GM12878 (cell line): ENCODE measurements at regions not wholly inside any gene's neighbourhood (a gene's known extent, or its start where the extent isn't known, plus 50 kb on each side); places are given as distances from the start of the nearest gene placed in this dataset.

ENCODE experiments used
- ATAC-seq: fragments of 200-7000 bp; cut with Tn5 transposase; 3 replicates; pipeline ENCODE4 v1.9.1; 2020; ENCODE audit warnings: mild to moderate bottlenecking, moderate library complexity
- BruUV-seq: library from RNA; stranded (reverse); fragments of 400-500 nt; replicated peaks from 2 replicates; lab custom pipeline; 2021; lab: Mats Ljungman, UMichigan
- CTCF ChIA-PET: fragments of 300-600 bp; sonication (Branson Sonifier 250); formaldehyde crosslinking; extraction: SDS; loops from one replicate; lab custom pipeline; 2021; ENCODE audit warnings: inconsistent platforms; lab: Yijun Ruan, JAX
- POLR2A ChIA-PET: fragments of 350-600 bp; formaldehyde crosslinking; extraction: SDS; loops from one replicate; lab custom pipeline; 2021; ENCODE audit warnings: inconsistent platforms; lab: Charles Lee
- RAD21 ChIA-PET: fragments of 300-600 bp; sonication (Branson Sonifier 250); formaldehyde crosslinking; loops from one replicate; lab custom pipeline; 2023; ENCODE audit warnings: antibody characterized with exemption; ENCODE audit not compliant: unreplicated experiment; lab: Charles Lee
- SMC1A ChIA-PET: fragments of 300-600 bp; sonication (Branson Sonifier 250); formaldehyde crosslinking; loops from one replicate; lab custom pipeline; 2023; ENCODE audit not compliant: unreplicated experiment, uncharacterized antibody; lab: Charles Lee
- DNase-seq: peaks from one replicate; pipeline ENCODE4 v3.0.0-alpha.2; 2011; ENCODE audit warnings: low read depth, low spot score
- FAIRE-seq: peaks from 3 replicates; lab custom pipeline; 2011; peaks lifted over from hg19 to GRCh38; lab: Jason Lieb, UNC
- H2AFZ ChIP-seq: 2 replicates; pipeline ENCODE4 v1.6.0; 2011; ENCODE audit warnings: low read depth, low read length, control low read depth; ENCODE audit not compliant: control insufficient read depth
- H3K27ac ChIP-seq: 2 replicates; pipeline ENCODE4 v1.5.1; 2011; ENCODE audit warnings: control low read depth; ENCODE audit not compliant: control insufficient read depth, insufficient read depth
- H3K27me3 ChIP-seq, 2 experiments: replicated peaks in 1 of 2; 2 replicates each; pipeline versions ENCODE4 v1.6.0 to v1.6.1; 2011; ENCODE audit warnings: low read length in 1 of 2; ENCODE audit not compliant: control insufficient read depth in 2 of 2, insufficient read depth in 2 of 2
- H3K36me3 ChIP-seq, 2 experiments: 2 replicates each; pipeline ENCODE4 v1.5.1; 2011; ENCODE audit warnings: low read length in 1 of 2; ENCODE audit not compliant: control insufficient read depth in 2 of 2, insufficient read depth in 2 of 2
- H3K4me1 ChIP-seq: 2 replicates; pipeline ENCODE4 v1.6.1; 2011; ENCODE audit warnings: mild to moderate bottlenecking, low read length, moderate library complexity, mixed read lengths; ENCODE audit not compliant: control insufficient read depth, insufficient read depth
- H3K4me2 ChIP-seq: 2 replicates; pipeline ENCODE4 v1.6.0; 2011; ENCODE audit warnings: control low read depth; ENCODE audit not compliant: control insufficient read depth, insufficient read depth
- H3K4me3 ChIP-seq: fragments of 200-600 bp; sonication (generic); 2 replicates; pipeline ENCODE4 v1.5.1; 2016
- H3K79me2 ChIP-seq: 2 replicates; pipeline ENCODE4 v1.6.0; 2011; ENCODE audit warnings: low read length; ENCODE audit not compliant: control insufficient read depth, insufficient read depth
- H3K9ac ChIP-seq: 2 replicates; pipeline ENCODE4 v1.8.0; 2011; ENCODE audit warnings: low read length, control low read depth, mixed read lengths; ENCODE audit not compliant: control insufficient read depth, insufficient read depth
- H3K9me3 ChIP-seq: replicated peaks from 3 replicates; pipeline ENCODE4 v1.5.1; 2011; ENCODE audit warnings: mild to moderate bottlenecking, low read length; ENCODE audit not compliant: control insufficient read depth, insufficient read depth
- H4K20me1 ChIP-seq: 2 replicates; pipeline ENCODE4 v1.6.0; 2011; ENCODE audit not compliant: control insufficient read depth, insufficient read depth
- CHD4 ChIP-seq: fragments of 200-600 bp; sonication (generic); IDR thresholded peaks from 2 replicates; pipeline ENCODE4 v1.6.1; 2016; ENCODE audit warnings: mild to moderate bottlenecking
- DPF2 ChIP-seq: fragments of 450-650 bp; IDR thresholded peaks from 2 replicates; pipeline ENCODE4 v1.6.1; 2017; ENCODE audit warnings: mild to moderate bottlenecking
- JUND ChIP-seq: IDR thresholded peaks from 2 replicates; pipeline ENCODE4 v1.6.1; 2012; ENCODE audit warnings: low read depth, mild to moderate bottlenecking, low read length, improper control_type of control experiment, moderate library complexity
- MAX ChIP-seq: IDR thresholded peaks from 2 replicates; pipeline ENCODE4 v1.6.1; 2012; ENCODE audit warnings: low read depth, low read length, improper control_type of control experiment
- MTA2 ChIP-seq: fragments of 450-650 bp; IDR thresholded peaks from 2 replicates; pipeline ENCODE4 v1.6.1; 2016; ENCODE audit warnings: low read depth, mild to moderate bottlenecking, moderate library complexity
- POU2F2 ChIP-seq: IDR thresholded peaks from 3 replicates; pipeline ENCODE4 v1.6.1; 2011; ENCODE audit warnings: low read depth, mild to moderate bottlenecking, low read length, borderline replicate concordance
- SKIL ChIP-seq: fragments of 450-650 bp; IDR thresholded peaks from 2 replicates; pipeline ENCODE4 v1.6.1; 2017; ENCODE audit warnings: mild to moderate bottlenecking, low read depth, inconsistent platforms; ENCODE audit not compliant: poor library complexity, severe bottlenecking
- TCF3 ChIP-seq: IDR thresholded peaks from 2 replicates; pipeline ENCODE4 v1.6.1; 2012; ENCODE audit warnings: low read depth, mild to moderate bottlenecking, low read length, borderline replicate concordance; ENCODE audit not compliant: insufficient read depth
- USF1 ChIP-seq: IDR thresholded peaks from 2 replicates; pipeline ENCODE4 v1.6.1; 2011; ENCODE audit warnings: borderline replicate concordance, low read depth, mild to moderate bottlenecking, moderate library complexity, mixed read lengths, low read length; ENCODE audit not compliant: insufficient read depth; ENCODE audit errors: extremely low read length
- WGBS: methylation state at CpG from one replicate; pipeline ENCODE4 v1.1.6; 2016; ENCODE audit warnings: low lambda C conversion rate; ENCODE audit not compliant: insufficient replicate concordance, insufficient coverage; ENCODE audit errors: missing lambda C conversion rate; 5-methylcytosine and 5-hydroxymethylcytosine counted together
- in situ Hi-C: fragments of 300-500 bp; cut with MboI; formaldehyde crosslinking; loops from 9 replicates; pipeline ENCODE4 v1.14.3; 2018; ENCODE audit warnings: mixed read lengths
- intact Hi-C: fragments of 100-400 bp; cut with micrococcal nuclease; formaldehyde crosslinking; loops from one replicate; pipeline ENCODE4 v1.14.2; 2022; ENCODE audit not compliant: unreplicated experiment
- TF ChIP-seq, protein P1 (sequence below): fragments of 450-650 bp; formaldehyde crosslinking; IDR thresholded peaks from 2 replicates; pipeline ENCODE4 v1.4.0; 2022; ENCODE audit warnings: mild to moderate bottlenecking, moderate library complexity
- TF ChIP-seq, protein P2 (sequence below): fragments of 450-650 bp; conservative IDR thresholded peaks from 2 replicates; pipeline ENCODE4 v1.6.1; 2017; ENCODE audit warnings: mild to moderate bottlenecking, moderate library complexity

- TF ChIP-seq, protein P1, sequence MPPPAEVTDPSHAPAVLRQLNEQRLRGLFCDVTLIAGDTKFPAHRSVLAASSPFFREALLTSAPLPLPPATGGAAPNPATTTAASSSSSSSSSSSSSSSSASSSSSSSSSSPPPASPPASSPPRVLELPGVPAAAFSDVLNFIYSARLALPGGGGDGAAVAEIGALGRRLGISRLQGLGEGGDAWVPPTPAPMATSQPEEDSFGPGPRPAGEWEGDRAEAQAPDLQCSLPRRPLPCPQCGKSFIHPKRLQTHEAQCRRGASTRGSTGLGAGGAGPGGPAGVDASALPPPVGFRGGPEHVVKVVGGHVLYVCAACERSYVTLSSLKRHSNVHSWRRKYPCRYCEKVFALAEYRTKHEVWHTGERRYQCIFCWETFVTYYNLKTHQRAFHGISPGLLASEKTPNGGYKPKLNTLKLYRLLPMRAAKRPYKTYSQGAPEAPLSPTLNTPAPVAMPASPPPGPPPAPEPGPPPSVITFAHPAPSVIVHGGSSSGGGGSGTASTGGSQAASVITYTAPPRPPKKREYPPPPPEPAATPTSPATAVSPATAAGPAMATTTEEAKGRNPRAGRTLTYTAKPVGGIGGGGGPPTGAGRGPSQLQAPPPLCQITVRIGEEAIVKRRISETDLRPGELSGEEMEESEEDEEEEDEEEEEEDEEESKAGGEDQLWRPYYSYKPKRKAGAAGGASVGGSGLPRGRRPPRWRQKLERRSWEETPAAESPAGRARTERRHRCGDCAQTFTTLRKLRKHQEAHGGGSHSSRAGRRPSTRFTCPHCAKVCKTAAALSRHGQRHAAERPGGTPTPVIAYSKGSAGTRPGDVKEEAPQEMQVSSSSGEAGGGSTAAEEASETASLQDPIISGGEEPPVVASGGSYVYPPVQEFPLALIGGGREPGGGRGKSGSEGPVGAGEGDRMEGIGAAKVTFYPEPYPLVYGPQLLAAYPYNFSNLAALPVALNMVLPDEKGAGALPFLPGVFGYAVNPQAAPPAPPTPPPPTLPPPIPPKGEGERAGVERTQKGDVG (CRISPR knock-in tag), result no peak
Observed at GRCh38 chr6:141437011-141437410, 695.7 kb upstream of the GJE1 start (continued).

DNA sequence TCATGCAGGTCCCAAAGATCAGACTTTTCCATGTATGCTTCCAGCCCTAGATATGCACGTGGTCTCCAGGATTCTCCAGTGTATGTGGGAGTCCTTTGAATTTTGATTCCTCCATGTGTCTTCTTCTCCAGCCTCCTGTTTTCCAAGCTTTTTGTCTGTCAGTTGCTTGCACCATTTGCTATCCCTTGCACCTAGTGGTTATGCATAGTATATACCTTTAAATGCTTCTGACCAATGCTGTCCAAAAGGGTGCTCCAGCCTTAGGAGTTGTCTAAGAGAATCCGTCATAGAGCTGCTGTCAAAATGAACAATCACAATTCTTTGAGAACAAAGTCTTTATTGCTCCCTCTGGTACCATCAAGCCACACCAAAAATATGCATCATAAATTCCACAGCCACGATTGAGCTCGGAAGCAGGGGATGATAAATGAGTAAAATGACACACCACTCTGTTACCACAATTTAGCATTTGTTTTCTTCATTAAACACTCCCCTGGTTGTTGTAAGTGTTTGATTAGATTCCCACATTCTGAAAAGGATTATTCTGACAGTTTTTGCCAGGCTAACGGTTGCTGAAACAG is 706.2 kb upstream of the GJE1 start:
- Histone ChIP-seq H3K4me1 (no peaks in the 10 kb centered on the region), H3K27me3 (no peaks in the 10 kb centered on the region), H3K79me2 (no peaks in the 10 kb centered on the region), H3K4me3 (no peak overlapping the region), H3K36me3 (no peaks in the 10 kb centered on the region), H3K4me2 (no peak overlapping the region), H3K9me3 (no peaks in the 10 kb centered on the region), H3K9ac (no peak overlapping the region), H2AFZ (no peak overlapping the region), H3K27ac (no peak overlapping the region), H4K20me1 (no peaks in the 10 kb centered on the region)
- no TSS peak for BruUV-seq
- in situ Hi-C loops (no loop called here), intact Hi-C loops (no loop called here)
- no peak for FAIRE-seq
- ChIA-PET CTCF (no interaction called here), SMC1A (no interaction called here), RAD21 (no interaction called here), POLR2A (no interaction called here)
- DNase-seq, result no peak
- WGBS, result 24% methylated on average over 5 of the region's 5 CpGs
- ATAC-seq, result no peak
- TF ChIP-seq MAX, result no peak
- no peak for TF ChIP-seq CHD4
- no peak for TF ChIP-seq MTA2
- TF ChIP-seq JUND, result no peak
- TF ChIP-seq, protein P2, sequence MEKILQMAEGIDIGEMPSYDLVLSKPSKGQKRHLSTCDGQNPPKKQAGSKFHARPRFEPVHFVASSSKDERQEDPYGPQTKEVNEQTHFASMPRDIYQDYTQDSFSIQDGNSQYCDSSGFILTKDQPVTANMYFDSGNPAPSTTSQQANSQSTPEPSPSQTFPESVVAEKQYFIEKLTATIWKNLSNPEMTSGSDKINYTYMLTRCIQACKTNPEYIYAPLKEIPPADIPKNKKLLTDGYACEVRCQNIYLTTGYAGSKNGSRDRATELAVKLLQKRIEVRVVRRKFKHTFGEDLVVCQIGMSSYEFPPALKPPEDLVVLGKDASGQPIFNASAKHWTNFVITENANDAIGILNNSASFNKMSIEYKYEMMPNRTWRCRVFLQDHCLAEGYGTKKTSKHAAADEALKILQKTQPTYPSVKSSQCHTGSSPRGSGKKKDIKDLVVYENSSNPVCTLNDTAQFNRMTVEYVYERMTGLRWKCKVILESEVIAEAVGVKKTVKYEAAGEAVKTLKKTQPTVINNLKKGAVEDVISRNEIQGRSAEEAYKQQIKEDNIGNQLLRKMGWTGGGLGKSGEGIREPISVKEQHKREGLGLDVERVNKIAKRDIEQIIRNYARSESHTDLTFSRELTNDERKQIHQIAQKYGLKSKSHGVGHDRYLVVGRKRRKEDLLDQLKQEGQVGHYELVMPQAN, result no peak
- TF ChIP-seq TCF3, result no peak
- TF ChIP-seq DPF2, result no peak
- no peak for TF ChIP-seq USF1
- no peak for TF ChIP-seq POU2F2
- TF ChIP-seq SKIL, result no peak
